ENCODE measurements at regions not wholly inside any gene's neighbourhood (a gene's known extent, or its start where the extent isn't known, plus 50 kb on each side); places are given as distances from the start of the nearest gene placed in this dataset.

- H3K4me3 ChIP-seq (ENCODE audit: low read depth, low read length), result no peak overlapping the region
These were observed 616.9 kb downstream of the ANKRD50 start for GRCh38 chr4:124095621-124096020.

GRCh38 chr4:124096290-124096689 lies 616.2 kb downstream of the ANKRD50 start:
- Histone ChIP-seq H3K36me3 (ENCODE audit: control insufficient read depth, insufficient read depth, low read length) (no peaks in the 10 kb centered on the region), H3K27me3 (ENCODE audit: control insufficient read depth, insufficient read depth, low read length) (no peaks in the 10 kb centered on the region), H3K4me3 (ENCODE audit: low read depth, low read length) (no peak overlapping the region)
- DNase-seq (ENCODE audit: low read depth), result no peak
- TF ChIP-seq CTCF (IDR thresholded peaks at IDR 0.05; ENCODE audit: insufficient read depth, low read length, poor library complexity, severe bottlenecking), result no peak

More at GRCh38 chr4:124095621-124096020, 616.9 kb downstream of the ANKRD50 start:
- TF ChIP-seq CTCF (IDR thresholded peaks at IDR 0.05; ENCODE audit: insufficient read depth, low read length, poor library complexity, severe bottlenecking), result no peak
- no peaks in the 10 kb centered on the region for H3K36me3 ChIP-seq (ENCODE audit: control insufficient read depth, insufficient read depth, low read length)
- H3K27me3 ChIP-seq (ENCODE audit: control insufficient read depth, insufficient read depth, low read length), result no peaks in the 10 kb centered on the region
- no peak for DNase-seq (ENCODE audit: low read depth)

- Histone ChIP-seq H3K27me3 (ENCODE audit: control insufficient read depth, insufficient read depth, low read length) (no peaks in the 10 kb centered on the region), H3K4me3 (ENCODE audit: low read depth, low read length) (no peak overlapping the region), H3K36me3 (ENCODE audit: control insufficient read depth, insufficient read depth, low read length) (no peaks in the 10 kb centered on the region)
- TF ChIP-seq CTCF (IDR thresholded peaks at IDR 0.05; ENCODE audit: insufficient read depth, low read length, poor library complexity, severe bottlenecking), result no peak
- no peak for DNase-seq (ENCODE audit: low read depth)
These were observed 615.1 kb downstream of the ANKRD50 start for GRCh38 chr4:124097447-124097846.

GRCh38 chr4:124104101-124104500 lies 608.4 kb downstream of the ANKRD50 start:
- H3K36me3 ChIP-seq (ENCODE audit: control insufficient read depth, insufficient read depth, low read length), result no peaks in the 10 kb centered on the region
- no peak for DNase-seq (ENCODE audit: low read depth)

GRCh38 chr4:124104628-124105027 lies 607.9 kb downstream of the ANKRD50 start:
- TF ChIP-seq CTCF (IDR thresholded peaks at IDR 0.05; ENCODE audit: insufficient read depth, low read length, poor library complexity, severe bottlenecking), result no peak
- H3K36me3 ChIP-seq (ENCODE audit: control insufficient read depth, insufficient read depth, low read length), result no peaks in the 10 kb centered on the region
- no peak for DNase-seq (ENCODE audit: low read depth)
- no peaks in the 10 kb centered on the region for H3K27me3 ChIP-seq (ENCODE audit: control insufficient read depth, insufficient read depth, low read length)
- H3K4me3 ChIP-seq (ENCODE audit: low read depth, low read length), result no peak overlapping the region

More at GRCh38 chr4:124104101-124104500, 608.4 kb downstream of the ANKRD50 start:
- TF ChIP-seq CTCF (IDR thresholded peaks at IDR 0.05; ENCODE audit: insufficient read depth, low read length, poor library complexity, severe bottlenecking), result no peak
- no peaks in the 10 kb centered on the region for H3K27me3 ChIP-seq (ENCODE audit: control insufficient read depth, insufficient read depth, low read length)
- no peak overlapping the region for H3K4me3 ChIP-seq (ENCODE audit: low read depth, low read length)

GRCh38 chr4:124105212-124105611 lies 607.3 kb downstream of the ANKRD50 start:
- no peak for DNase-seq (ENCODE audit: low read depth)
- TF ChIP-seq CTCF (IDR thresholded peaks at IDR 0.05; ENCODE audit: insufficient read depth, low read length, poor library complexity, severe bottlenecking), result no peak
- no peaks in the 10 kb centered on the region for H3K36me3 ChIP-seq (ENCODE audit: control insufficient read depth, insufficient read depth, low read length)

More at GRCh38 chr4:124105212-124105611, 607.3 kb downstream of the ANKRD50 start:
- H3K4me3 ChIP-seq (ENCODE audit: low read depth, low read length), result no peak overlapping the region
- H3K27me3 ChIP-seq (ENCODE audit: control insufficient read depth, insufficient read depth, low read length), result no peaks in the 10 kb centered on the region
